EH (cell line): ENCODE measurements at regions not wholly inside any gene's neighbourhood (a gene's known extent, or its start where the extent isn't known, plus 50 kb on each side); places are given as distances from the start of the nearest gene placed in this dataset.
A peak's percentile ranks its signal among the peaks of the same experiment; 100 is the strongest.
"Not testable (repeated sequence)": the region's sequence is repeated elsewhere in the genome, so short reads cannot be mapped to it uniquely, and the experiment has no call there.

Experiments used
- DNase-seq: peaks from one replicate; pipeline ENCODE4 v3.0.0-alpha.2; 2015; ENCODE audit warnings: low read depth

DNA sequence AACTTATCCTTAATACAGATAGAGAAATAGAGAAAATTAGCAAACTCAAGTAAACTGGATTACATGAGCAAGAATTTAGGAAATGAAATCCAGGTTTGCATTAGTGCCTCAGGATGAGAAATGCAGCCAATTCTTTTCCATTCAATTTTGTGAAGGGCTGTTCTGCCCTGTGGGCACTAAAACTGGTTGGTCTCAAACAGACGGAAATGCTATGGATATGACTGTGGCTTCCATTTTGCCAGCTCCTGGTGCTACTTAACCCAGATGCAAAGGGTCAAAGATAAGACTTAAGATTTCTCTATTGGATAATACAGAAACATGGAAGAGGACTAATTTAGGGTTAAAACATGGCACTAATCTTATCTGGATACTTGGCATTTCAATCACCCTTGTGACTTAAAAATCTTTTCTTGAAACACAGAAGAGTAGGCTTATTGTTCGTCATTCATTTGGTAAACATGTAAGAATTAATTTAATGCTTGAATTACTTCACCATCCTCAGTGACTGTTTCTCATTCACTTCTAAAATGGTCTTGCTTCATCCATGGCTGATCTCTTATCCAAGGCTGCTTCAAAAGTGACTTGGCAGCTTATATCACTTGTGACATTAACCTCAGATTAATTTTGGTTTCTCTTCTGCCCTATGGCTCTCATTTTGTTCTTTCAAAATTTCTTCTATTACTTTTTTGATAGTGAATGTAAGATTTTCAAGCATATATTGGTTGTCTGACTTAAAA lies 1008.7 kb downstream of the GLUD2 start:
- no peak for DNase-seq

DNA sequence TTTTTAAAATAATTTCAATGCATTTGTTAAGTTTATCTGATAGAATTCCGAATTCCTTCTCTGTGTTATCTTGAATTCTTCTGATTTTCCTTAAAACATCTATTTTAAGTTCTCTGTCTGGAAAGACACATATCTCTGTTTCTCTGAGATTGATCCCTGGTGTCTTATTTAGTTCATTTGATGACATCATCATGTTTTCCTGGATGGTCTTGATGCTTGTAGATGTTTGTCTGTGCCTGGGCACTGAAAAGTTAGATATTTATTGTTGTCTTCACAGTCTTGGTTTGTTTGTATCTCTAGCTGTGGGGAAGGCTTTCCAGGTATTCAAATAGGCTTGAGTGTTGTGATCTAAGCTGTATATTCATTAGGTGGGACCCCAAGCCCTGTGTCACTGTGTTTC lies 1028.8 kb downstream of the GLUD2 start:
- DNase-seq, result no peak

DNA sequence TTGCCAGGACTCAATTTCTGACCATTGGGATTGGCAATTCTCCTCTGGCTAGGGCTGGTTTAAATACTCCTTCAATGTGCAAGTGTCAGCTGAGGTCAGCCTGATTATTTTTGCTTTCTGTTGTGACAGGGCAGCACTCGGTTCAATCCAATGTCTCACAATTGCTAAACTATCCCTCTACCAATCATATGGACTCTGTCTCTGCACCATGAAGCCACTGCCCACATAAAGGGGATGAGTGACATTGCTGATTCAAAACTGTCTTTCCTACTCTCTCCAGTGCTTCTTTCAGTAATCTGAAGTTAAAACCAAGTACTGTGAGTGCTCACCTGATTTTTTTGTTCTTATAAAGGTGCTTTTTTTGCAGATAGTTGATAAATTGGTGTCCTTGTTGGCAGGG lies 1030.7 kb downstream of the GLUD2 start:
- DNase-seq, result no peak

DNA sequence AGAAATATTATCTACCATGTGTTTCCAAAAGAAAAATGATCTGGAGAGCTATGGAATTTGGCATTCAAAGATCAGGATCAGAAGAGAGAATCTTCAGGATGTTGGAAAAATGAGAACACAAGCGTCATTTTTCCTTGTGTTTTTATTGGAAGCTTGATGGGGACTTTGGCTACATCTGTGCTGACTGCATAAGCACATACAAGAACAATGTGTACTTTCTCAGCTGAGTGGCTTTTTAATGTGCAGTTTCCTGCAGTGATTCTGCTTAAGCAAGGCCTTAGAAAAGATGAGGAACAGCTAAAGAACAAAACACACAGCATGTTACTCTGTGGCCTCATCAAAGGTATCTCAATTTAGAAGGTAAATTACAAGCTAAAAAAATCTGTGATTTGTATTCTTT lies 1039.9 kb downstream of the GLUD2 start:
- no peak for DNase-seq

DNA sequence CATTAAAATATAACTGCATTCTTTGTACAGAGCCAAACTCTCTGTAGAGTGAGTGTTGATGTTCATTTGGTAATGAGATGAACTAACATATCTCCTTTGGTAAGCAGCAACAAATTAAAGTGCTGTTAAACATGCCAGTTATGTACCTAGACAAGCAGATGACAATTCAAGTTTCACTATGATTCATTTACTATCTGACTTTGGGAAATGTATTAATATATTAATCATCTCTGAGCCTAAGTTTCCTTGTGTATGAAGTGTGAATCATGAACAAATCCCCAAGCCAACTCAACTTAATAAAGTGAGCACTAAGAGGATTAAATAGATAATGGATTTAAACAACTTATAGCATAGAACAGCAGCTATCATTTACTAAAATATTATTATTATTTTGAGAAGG lies 1044.2 kb downstream of the GLUD2 start:
- no peak for DNase-seq

DNA sequence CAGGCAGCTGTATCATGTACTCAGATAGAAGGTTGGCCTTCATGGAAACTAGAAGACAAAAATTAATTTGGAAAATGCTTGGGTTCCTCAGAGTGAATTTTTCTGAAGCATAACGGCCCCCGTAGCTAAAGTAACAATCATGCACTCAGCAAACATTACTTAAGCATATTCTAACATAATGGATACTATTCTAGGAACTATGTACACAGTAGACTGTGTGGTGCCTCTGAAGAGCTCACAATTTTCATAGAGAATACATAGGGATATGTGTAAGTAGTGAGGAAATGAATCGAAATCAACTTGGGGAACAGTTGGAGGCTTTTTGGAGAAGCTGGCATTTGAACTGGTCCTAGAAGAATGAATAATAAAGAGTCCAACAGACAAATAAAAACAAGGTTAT lies 1045.0 kb downstream of the GLUD2 start:
- DNase-seq, result no peak

DNA sequence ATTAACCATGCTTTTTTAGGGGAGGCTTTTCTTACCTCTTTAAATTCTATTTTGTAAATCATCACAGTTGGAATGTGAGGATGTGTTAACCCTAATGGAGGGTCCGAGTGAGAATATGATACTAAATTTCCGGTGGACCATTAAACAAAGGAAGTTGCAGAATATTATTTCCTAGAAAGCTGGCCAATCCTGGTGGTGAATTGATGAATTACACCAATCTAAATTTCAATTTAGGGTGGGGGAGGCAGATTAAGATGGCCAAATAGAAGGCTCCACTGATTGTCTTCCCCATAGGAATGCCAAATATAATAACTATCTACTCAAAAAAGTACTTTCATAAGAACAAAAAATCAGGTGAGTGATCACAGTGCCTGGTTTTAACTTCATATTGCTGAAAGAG lies 1045.6 kb downstream of the GLUD2 start:
- DNase-seq, result no peak

DNA sequence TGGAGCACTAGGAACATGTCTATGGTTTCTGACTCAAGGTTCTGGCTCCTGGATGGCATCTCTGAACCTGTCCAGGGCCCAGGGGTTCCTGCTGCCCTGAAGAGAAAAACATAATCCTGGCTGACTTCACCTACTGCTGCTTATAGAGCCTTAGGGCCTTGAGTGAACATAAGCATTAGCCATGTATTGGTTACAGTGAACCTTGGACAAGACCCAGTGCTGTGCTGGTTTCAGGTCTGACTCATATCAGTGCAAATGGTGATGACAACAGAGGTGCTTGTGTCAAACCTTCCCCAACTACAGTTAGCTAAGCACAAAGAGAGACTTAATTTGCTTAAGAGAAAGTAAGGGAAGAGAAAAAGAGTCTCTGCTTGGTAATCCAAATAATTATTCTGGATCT lies 1047.2 kb downstream of the GLUD2 start:
- peak; percentile 48 for DNase-seq

DNA sequence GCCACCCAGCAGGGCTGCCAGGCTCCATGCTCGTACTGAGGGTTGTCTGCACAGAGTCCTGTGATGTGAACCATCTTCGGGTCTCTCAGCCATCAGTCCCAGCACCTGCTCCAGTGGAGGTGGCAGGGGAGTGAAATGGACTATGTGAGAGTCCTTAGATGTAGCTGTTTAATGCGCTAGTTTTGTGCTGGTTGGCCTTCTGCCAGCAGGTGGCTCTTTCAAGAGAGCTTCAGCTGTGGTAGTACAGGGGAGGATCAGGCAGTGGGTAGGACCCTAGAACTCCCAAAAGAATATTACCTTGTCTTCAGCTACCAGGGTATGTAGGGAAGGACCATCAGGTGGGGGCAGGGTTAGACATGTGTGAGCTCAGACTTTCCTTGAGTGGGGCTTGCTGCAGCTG lies 1066.0 kb downstream of the GLUD2 start:
- DNase-seq, result no peak

DNA sequence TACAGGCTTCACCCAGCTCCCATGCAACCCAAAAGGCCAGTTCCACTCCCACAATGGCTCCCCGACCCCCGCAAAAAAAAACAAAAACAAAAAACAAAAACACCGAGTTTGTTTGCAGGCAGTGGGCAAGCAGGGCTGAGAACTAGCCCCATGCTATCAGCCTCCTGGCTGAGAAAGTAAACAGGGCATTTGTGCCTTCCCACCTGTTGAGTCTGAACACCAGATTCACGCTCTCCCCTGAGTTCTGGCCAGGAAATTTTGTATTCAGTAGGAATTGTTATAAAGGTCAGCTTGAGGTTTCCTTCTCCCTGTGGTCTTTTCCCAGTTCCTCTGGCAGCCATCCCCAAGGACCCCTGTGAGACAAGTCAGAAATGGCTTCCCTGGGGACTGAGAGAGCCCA lies 1066.5 kb downstream of the GLUD2 start:
- no peak for DNase-seq

DNA sequence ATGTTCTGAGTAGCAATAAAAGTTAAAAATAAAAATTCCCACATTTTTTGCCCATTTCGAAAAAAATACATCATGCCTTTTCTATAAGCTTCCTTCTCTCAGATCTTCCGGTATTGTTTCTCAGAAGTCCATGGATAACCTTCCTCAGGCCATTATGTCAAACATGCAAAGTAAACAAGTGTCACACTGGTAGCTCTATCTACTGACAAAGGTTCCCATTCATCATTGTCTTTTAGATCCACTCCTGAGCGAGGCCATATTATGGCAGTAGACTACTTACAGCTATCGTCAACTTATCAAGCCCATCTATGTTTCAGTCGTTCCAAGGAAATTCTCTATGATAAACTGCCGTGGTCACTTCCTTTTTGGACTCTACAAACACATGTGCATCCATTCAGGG lies 1068.2 kb downstream of the GLUD2 start:
- DNase-seq, result no peak

DNA sequence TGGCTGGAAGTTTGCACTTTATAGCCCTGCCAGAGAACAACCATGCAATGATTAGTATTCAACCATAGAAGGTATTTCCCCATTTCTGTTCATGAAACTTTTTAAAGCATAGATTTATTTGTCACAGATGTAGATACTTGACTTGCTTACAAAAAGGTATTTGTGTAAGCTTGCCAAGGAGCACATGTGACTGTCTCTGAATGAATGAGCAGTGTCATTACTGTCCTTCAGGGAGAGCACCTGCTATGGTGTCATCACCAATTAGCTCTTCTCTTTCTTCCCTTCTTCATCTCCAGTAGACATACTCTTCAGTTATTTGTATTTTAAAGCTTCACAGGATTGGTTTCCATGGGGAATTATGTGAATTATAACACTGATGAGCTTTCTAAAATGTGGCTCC lies 1064.7 kb upstream of the GRIA3 start:
- no peak for DNase-seq

DNA sequence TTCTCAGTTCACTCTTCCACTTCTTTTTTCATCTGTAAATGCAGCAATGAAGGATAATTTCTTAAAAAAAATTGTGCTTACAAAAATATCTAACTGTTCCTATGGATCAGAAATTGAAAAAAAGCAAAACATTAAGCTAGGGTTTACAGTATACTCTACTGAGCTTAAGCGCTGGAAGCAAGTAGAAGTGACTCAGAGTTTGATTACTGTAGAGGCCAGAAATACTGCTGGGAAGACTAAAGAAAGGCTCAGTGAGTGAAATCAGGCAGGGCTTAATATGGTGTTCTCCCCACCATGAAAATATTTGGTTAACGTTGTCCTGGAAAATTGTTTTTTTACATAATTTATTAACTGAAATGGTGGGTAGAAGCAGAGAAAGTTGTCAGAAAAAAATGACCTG lies 1061.8 kb upstream of the GRIA3 start:
- DNase-seq, result no peak

DNA sequence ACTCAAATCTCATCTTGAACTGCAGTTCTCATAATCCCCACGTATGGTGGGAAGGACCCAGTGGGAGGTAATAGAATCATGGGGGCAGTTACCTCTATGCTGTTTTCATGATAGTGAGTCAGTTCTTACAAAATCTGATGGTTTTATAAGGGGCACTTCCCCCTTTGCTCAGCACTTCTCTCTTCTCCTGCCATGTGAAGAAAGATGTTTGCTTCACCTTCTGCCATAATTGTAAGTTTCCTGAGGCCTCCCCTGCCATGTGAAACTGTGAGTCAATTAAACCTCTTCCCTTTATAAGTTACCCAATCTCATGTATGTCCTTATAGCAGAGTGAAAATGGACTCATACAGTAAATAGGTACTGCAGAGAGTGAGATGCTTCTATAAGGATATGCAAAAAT lies 1050.6 kb upstream of the GRIA3 start:
- DNase-seq, result no peak

DNA sequence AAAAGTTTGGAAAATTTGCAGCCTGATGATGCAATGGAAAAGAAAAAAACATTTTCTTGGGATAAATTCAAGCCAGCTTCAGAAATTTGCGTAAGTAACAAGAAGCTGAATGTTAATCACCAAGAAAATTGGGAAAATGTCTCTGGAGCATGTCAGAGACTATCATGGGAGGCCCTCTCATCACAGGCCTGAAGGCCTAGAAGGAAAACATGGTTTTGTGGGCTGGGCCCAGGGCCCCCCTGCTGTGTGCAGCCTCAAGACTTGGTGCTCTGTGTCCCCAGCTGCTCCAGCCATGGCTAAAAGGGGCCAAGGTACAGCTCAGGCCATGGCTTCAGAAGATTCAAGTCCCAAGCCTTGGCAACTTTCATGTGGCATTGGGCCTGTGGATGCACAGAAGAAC lies 1049.8 kb upstream of the GRIA3 start:
- DNase-seq, result peak; percentile 20

DNA sequence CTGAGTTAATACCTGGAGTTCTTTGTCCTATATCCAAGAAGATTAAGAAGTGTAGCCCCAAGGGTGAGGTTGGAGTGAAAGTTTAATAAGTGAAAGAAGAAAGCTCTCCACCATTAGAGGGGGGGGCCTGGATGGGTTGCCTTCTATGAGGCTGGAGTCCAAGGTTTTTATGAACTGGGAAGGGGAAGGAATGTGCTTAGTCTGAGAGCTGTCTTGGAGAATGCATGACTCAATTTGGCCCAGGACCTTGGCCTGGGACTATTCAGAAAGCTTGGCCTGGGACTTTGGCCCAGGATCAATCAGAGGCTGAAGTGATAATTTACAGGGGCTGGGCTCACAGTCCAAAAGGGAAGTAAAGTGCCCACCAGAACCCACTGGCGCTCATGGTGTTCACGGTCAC lies 1049.0 kb upstream of the GRIA3 start:
- DNase-seq, result peak; percentile 14

DNA sequence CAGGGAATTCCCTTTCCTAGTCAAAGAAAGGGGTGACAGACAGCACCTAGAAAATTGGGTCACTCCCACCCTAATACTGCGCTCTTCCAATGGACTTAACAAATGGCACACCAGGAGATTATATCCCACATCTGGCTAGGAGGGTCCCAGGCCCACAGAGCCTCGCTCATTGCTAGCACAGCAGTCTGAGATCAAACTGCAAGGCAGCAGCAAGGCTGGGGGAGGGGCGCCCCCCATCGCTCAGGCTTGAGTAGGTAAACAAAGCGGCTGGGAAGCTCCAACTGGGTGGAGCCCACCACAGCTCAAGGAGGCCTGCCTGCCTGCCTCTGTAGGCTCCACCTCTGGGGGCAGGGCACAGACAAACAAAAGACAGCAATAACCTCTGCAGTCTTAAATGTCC lies 1043.9 kb upstream of the GRIA3 start:
- DNase-seq, result not testable (repeated sequence)

DNA sequence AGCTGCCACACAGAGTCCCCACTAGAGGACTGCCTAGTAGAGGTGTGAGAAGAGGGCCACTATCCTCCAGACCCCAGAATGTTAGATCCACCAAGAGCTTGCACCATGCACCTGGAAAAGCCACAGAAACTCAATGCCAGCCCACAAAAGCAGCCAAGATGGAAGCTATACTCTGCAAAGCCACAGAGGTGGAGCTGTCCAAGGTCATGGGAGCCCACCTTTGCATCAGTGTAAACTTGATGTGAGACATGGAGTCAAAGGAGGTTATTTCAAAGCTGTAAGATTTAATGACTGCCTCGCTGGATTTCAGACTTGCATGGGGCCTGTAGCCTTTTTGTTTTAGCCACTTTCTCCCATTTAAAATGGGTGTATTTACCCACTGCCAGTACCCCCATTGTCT lies 1030.1 kb upstream of the GRIA3 start:
- no peak for DNase-seq

DNA sequence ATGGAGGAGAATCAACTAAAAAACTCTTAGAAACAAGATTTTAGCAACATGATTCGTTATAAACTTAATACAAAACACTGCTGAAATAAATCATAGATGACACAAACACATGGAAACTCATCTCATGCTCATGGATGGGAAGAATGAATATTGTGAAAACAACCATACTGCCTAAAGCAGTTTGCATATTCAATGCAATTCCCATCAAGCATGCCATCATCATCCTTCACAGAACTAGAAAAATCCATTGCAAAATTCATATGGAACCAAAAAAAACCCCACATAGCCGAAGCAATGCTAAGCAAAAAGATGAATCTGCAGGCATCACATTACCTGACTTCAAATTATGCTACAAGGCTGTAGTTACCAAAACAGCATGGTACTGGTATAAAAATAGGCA lies 1015.8 kb upstream of the GRIA3 start:
- no peak for DNase-seq

DNA sequence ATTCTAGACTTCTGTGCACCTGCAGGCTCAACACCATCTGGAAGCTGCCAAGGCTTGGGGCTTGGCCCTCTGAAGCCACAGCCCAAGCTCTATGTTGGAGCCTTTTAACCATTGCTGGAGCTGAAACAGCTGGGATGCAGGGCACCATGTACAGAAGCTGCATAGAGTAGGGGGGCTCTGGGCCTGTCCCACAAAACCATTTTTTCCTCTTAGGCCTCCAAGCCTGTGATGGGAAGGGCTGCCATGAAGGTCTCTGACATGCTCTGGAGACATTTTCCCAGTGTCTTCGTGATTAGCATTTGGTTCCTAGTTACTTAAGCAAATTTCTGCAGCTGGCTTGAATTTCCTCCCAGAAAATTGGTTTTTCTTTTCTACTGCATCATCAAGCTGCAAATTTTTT lies 999.3 kb upstream of the GRIA3 start:
- no peak for DNase-seq

DNA sequence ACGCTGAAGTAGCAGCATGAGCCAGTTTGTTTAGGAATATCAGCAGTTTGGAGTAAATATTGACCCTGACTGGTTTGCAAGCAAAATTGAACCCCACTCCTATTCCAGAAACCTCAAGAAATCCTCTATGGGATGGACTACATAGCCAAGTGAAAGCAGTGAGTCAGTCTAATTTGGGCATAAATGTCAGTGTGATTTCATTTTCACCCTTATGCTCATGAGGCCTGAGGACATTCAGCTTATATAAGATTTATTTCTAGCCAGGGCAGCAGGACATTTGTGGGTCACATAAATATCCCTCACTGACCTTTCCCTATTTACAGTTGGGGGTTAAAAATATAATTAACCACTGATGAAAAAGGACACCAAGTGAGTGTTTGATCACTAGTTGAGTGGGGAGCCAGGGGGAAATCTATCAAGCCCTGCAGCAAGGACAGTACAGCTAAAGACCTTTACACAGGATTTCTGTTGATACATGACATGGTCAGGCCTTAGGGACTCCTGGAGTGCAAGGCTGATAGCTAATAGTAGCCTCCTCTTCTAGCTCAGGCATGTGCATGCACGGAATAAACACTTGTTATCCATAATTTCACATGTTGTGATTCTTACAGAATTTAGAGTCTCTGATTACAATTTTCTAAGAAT lies 996.9 kb upstream of the GRIA3 start:
- DNase-seq, result peak; percentile 1

DNA sequence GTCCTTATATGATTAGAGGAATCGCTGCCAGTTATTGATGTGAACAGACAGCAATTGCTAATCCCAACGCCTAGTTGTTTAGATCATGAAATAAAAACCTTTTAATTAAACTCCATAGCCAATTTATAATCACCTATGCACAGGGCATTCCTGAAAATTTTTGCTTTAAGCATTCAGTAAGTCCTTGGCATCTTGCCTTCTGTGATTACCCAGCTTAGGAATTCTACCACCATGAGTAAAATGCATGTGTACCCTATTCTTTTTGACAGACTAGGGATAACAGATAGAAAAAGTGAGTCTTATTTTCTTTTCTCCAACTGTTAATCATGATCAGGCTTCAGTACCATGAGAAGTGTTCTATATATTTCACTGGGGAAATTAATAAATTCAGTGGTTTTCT lies 995.3 kb upstream of the GRIA3 start:
- DNase-seq, result peak; percentile 34

DNA sequence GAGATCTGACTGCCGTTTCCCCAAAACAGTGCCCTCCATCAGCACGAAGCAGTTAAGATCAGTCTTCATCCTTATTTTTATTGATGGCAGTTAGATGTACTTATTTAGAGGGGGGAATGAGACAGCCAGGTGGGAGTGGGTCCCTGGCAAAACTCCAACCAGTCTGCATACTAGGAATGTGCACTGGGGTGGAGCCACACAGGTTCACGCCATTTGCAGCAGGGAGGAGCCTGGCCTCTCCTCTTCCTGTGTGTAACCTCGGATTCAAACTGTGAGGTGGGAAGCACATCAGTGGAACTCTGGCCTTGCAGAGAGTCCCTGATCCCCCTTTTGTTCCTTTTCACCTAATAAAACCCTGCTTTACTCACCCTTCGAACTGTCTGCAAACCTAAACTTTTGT lies 987.7 kb upstream of the GRIA3 start:
- DNase-seq, result no peak

DNA sequence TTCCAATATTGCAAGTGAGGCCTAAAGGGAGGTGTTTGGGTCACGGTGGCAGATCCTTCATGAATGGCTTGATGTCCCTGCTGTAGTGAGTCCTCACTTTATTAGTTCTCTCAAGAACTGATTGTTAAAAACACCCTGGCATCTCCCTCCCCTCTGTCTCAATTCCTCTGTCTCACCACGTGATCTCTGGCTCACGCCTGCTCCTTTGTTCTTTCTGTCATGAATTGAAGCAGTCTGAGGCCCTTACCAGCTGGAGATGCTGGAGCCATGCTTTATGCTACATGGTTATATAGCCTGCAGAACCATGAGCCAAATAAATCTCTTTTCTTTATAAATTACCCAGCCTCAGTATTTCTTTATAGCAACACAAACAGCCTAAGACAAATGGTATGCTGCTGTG lies 980.7 kb upstream of the GRIA3 start:
- DNase-seq, result no peak
